HG03460 (cell line): ENCODE measurements at regions not wholly inside any gene's neighbourhood (a gene's known extent, or its start where the extent isn't known, plus 50 kb on each side); places are given as distances from the start of the nearest gene placed in this dataset.
"Not testable (repeated sequence)": the region's sequence is repeated elsewhere in the genome, so short reads cannot be mapped to it uniquely, and the experiment has no call there.

Source experiments
- ATAC-seq: cut with Tn5 transposase; IDR thresholded peaks from one replicate; pipeline ENCODE4 v1.9.1; 2021; ENCODE audit not compliant: unreplicated experiment

DNA sequence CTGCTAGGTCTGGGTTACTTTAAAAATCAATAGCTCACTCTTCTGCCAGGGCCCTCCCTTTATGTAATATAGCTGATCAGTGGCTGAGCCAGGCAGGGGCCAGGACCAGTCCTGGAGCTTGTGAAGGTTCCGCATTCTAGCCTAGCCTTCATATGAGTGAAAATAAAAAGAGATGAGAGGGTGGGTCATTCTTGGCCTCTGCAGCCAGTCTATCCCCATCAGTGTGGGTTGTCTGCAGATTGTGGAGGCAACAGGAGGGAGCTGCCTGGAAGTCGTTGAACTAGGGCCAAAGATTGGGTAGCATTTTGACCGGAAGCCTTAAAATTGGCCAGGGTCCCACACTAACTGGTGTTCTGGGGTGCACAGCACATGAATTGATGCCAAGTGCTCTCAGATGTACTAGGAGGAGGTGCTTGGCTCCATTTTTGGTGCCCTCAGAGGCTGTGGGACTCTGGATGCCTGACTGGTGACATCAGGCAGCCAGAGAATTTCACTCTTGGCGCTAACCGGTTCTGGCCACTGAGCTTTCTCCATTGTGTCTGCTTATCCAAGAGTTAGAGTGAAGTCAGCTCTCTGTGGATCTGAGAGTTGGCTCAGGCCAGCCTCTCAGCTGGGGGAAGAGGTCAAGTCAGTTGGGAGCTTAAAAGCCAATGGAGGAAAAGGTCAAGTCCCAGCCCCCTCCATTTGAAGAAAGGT, 66.5 kb upstream of the IKBKE start:
- not testable (repeated sequence) for ATAC-seq

DNA sequence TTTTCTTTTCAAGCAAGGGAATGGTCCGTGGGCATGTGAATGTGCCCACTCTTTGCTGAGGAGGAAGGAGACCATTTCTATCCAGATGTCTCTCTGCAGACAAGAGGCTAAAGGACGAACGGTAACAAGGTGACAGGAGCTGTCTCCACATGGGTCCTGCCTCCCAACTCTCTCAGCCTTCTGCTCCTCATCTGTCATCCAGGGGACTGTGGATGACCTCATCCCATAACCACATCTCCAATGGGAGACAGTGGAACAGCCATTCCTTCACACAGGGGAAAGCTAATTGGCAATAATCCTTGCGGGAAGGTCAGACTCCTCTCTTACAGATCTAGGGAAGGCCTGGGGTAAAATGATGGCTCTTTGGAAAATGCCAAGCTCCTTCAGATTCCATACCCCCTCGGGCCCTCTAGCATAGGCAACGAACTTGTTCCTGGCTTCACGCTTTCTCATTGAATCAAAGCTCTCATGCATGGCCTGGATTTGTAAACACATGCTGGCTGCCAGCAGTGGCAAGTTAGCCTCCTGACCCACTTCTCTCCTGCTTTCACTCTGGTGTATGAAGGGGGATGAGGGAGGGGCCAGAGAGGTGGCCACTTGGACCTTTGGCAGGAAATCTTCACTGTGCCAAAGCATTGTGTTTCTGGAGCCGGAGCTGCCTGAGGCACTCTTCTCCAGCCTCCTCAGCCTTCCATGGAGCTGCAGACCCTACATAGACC, 65.8 kb upstream of the IKBKE start:
- ATAC-seq = not testable (repeated sequence)

DNA sequence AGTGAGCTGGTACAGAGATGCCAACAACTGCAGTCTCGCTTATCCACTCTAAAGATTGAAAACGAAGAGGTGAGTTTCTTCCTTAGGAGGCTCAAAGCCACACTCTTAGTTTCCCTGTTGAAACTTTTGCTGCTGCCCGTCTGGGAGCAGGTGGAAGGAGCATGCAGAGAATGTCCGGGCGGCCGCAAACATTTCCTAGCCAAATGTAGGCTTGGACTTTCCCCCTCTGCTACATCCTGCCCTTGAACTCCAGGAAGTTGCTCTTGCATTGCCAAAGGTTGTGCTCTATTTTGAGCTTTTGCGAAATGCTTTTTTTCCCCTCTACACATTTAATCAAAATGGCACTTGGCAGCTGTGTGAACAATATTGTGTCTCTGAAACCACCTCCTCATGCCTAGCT, 65.0 kb upstream of the IKBKE start:
- ATAC-seq = not testable (repeated sequence)

DNA sequence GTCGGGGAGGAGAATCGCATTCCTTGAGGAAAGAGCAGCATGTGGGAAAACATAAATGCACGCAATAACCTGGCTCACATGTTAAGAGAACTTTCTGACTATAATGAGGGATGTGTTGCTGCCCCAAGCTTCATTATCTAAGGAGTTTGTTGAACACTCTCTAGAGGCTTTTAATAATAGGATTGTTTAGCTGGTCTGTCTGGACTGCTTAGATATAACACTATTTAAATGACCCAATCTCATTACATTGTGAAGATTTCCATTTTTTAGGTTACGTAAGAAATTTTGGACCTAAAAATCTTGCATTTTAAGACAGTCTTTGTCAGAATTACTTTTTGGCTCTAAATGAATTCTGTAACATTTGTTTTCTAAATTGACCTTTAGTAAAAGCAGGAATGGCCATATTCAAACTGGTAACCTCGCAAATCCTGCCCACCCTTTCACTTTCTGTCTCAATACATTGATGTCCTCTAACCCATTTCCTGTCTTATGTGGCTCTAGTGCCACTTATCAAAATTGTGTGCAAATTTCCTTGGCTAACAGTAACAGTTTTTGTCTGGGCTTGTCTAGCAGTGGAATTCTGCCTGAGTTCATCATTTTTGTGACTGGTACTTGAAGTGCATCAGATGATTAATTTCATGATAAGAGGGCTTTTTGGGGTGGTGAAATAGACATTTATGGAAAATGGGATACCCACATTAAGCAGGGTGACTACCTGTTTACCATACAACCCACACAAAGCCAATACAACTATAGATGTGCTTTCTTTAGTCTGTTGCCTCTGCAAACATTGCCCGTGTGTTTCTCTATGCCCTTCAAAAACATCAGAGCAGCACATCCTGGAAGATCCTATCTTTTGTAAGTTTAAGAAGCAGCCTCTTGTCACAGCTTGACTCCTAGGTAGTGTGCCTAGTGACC, 61.6 kb upstream of the IKBKE start:
- not testable (repeated sequence) for ATAC-seq

DNA sequence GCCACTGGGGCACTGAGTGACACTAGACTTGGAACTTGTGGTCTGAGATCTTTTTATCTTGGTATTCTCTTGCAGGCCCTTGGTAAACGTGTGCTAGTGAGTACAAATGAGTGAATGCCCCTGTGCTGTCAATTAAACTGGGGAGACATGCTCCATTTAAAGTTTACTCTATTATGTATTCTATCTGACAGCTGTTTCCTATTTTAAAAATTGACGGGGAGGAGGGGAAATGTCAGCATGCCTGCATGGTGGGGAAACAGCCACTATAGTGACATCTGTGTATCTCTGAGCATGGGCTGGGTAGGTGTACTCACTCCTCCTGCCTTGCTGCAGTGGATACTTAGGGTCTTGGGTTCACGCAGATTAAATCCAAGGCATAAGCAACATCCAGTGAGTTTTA, 59.0 kb upstream of the IKBKE start:
- ATAC-seq = no peak

DNA sequence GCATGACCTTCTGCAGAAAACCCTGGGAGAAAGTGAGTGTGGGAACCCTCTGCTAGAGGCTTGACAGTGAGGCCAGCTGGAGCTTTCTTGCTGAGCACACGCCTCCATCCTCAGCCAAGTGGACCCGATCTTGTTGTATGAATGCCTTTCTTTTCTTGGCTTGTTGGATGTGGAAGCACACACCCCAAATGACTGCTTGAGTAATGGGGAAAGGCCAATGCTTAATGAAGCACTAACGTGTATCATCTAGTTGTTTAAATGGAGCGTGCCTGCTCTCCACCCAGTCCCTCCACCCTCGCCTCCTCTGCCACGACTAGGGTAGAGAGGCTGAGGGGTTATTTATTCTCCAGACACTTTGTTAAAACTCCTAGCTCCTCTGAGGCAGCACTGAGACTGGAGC, 54.3 kb upstream of the IKBKE start:
- ATAC-seq = no peak

DNA sequence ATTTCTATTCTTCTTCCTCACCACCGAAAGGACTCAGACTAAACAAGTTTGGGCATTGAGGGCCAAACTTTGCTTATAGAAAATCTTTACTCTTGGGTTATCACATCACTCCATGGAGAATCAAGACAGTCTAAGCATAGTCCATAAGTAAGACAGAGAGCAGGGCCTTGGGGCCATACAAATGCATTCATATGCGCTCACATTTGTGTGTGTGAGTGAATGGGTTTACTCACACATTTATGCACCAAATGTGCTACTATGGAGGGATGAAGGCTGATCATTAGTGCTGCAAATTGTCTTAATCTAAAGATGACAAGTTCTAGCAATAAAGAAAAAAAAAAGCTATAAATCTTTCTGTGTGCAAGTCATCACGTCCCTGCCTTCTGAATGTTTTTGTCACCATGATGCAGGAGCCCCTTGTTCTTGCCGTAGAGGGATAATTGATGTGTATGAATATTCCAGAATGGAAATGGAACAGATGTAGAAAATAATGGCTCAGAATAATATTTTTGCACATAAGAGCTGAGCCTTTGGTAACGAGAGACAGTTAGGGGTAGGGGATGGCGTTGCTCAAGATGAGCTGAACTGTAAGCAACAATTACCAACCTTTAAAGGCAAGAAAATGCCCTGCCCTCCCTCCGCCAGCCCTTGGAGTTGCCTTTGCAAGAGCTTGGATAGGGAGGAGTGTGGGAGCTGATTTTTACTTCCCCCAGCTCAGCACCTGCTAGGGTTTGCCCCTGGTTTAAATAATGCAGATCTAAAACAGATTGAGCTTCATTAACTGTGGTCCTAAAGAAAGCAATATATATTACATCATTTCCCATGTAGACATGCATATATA, 52.3 kb upstream of the IKBKE start:
- ATAC-seq = no peak

DNA sequence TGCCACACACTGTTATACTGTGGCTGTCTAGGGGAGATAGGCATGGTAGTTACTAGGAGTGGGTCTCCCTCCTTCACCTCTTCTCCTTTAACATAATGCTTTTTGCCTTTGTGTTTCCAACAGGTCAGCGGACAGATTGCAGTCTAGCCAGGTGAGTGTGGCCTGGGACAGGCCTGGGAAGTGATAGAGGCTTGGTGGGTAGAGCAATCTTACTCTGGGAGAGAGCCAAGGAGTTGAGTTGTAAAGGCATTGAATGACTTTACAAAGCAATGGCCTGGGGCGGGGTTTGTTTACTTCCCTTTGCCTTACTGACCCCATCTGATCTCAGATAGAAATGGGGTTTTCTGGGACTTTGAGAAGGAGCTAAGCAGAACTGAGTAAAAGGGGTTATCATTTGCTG, 51.0 kb upstream of the IKBKE start:
- no peak for ATAC-seq

DNA sequence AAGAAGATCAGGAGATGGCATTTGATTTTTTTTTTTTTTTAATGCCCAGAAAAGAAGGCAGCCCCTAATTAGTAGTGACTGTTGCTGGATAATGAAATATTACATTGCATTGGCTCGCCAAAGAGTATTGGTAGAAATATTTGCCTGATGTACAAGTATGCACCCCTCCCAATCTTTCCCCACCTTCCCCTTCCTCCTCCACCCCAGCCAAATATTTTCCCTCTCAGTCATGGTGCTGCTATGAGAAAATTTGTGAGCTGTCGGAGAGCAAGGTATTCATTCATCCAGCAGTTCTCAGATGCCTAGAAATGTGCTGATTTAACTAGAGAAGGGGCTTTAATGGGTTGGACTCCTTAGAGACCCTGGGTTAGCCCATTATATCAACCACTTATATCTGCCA, 50.5 kb upstream of the IKBKE start:
- ATAC-seq = no peak

DNA sequence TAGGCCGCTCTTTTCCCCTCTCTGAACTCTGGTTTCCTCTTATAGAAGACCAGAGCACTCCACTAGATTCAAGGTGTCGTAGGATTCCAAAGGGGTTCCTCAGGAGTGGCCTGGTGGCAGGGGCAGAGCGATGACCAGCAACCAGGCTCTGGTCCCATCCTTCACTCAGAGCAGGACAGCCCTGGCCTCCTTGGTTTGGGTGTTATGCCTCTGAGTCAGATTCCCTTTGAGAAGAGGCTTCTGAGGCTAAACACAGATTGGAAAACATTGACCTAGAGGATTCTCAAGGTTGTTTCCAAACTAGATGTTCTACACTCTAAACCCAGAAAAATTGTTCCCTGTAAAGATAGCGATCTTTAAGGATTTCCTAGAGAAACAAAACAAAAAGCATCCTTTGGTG, 49.8 kb upstream of the IKBKE start:
- no peak for ATAC-seq
